Spleen (tissue), 11 donors: ENCODE measurements at regions not wholly inside any gene's neighbourhood (a gene's known extent, or its start where the extent isn't known, plus 50 kb on each side); places are given as distances from the start of the nearest gene placed in this dataset.

ENCODE experiments used
- DNase-seq: peaks from one replicate; pipeline ENCODE4 v3.0.0-alpha.2; 2020
- H3K27ac ChIP-seq, 8 donors: fragments of 200-600 bp; sonication (generic) in 7 of 8; 1 replicate in 4 of 8; 2 replicates in 4 of 8; pipeline versions ENCODE4 v1.5.0 to v1.8.0; 2016 to 2021; ENCODE audit warnings: inconsistent platforms in 4 of 8, mild to moderate bottlenecking in 4 of 8, moderate library complexity in 1 of 8
- H3K27me3 ChIP-seq, 7 donors: fragments of 200-600 bp; sonication (generic) in 6 of 7; replicated peaks in 1 of 7; 1 replicate in 4 of 7; 2 replicates in 3 of 7; pipeline versions ENCODE4 v1.5.0 to v1.8.0; 2016 to 2021; ENCODE audit warnings: inconsistent platforms in 3 of 7, mild to moderate bottlenecking in 1 of 7
- H3K36me3 ChIP-seq, 6 donors: fragments of 200-600 bp; sonication (generic) in 5 of 6; 1 replicate in 4 of 6; 2 replicates in 2 of 6; pipeline versions ENCODE4 v1.5.0 to v1.8.0; 2016 to 2021; ENCODE audit warnings: inconsistent platforms in 2 of 6
- H3K4me1 ChIP-seq, 6 donors: fragments of 200-600 bp; sonication (generic) in 5 of 6; 1 replicate in 3 of 6; 2 replicates in 3 of 6; pipeline versions ENCODE4 v1.5.0 to v1.8.0; 2016 to 2021; ENCODE audit warnings: inconsistent platforms in 3 of 6
- H3K4me3 ChIP-seq, 8 donors: fragments of 200-600 bp; sonication (generic) in 7 of 8; 1 replicate in 4 of 8; 2 replicates in 4 of 8; pipeline versions ENCODE4 v1.5.0 to v1.8.0; 2016 to 2021; ENCODE audit warnings: inconsistent platforms in 4 of 8, mild to moderate bottlenecking in 4 of 8, moderate library complexity in 2 of 8
- H3K9me3 ChIP-seq, 8 donors: fragments of 200-600 bp; sonication (generic) in 7 of 8; 1 replicate in 4 of 8; 2 replicates in 4 of 8; pipeline versions ENCODE4 v1.5.0 to v1.8.0; 2016 to 2021; ENCODE audit warnings: inconsistent platforms in 4 of 8
- POLR2A ChIP-seq, 3 donors: fragments of 450-650 bp; IDR thresholded peaks; one replicate each; pipeline ENCODE4 v1.5.1; 2017; ENCODE audit warnings: antibody characterized with exemption in 3 of 3, mild to moderate bottlenecking in 1 of 3
- POLR2AphosphoS5 ChIP-seq, 3 donors: sonication (generic); formaldehyde crosslinking; IDR thresholded peaks; one replicate each; pipeline ENCODE4 v1.5.1; 2017; ENCODE audit warnings: antibody characterized with exemption in 3 of 3
- WGBS, 5 donors: extraction: QIAGEN DNeasy Blood & Tissue Kit in 3 of 5; methylation state at CpG; one replicate each; pipeline versions ENCODE4 v1.1.5 to v1.1.7; 2013 to 2018; 5-methylcytosine and 5-hydroxymethylcytosine counted together
- intact Hi-C: fragments of 100-400 bp; cut with DNase I; formaldehyde crosslinking; loops from one replicate; pipeline ENCODE4 v1.15.0; 2023; ENCODE audit warnings: low total_unique reads
- TF ChIP-seq, protein P1 (sequence below), 11 experiments: fragments of 200-600 bp in 7 of 11; fragments of 450-650 bp in 4 of 11; sonication (generic) in 4 of 11; IDR thresholded peaks in 8 of 11; conservative IDR thresholded peaks in 3 of 11; 1 replicate in 7 of 11; 2 replicates in 4 of 11; pipeline versions ENCODE4 v1.4.0 to v1.8.0; 2016 to 2021; ENCODE audit warnings: antibody characterized with exemption in 11 of 11, inconsistent platforms in 4 of 11, mild to moderate bottlenecking in 1 of 11
- donor health status: healthy with polysubstance abuse.
- donor health status: DM: no; HTN: no; CAD: no; lungs with moderate emphysema.
- donor health status: DM: no; HTN: no; CAD: no.
- donor health status: Bipolar disorder and iron deficiency.
- donor health status: healthy.
- donor health status: DM: no; HTN: no; CAD: no.
- donor health status: DM: yes; HTN: yes; CAD: no.

DNA sequence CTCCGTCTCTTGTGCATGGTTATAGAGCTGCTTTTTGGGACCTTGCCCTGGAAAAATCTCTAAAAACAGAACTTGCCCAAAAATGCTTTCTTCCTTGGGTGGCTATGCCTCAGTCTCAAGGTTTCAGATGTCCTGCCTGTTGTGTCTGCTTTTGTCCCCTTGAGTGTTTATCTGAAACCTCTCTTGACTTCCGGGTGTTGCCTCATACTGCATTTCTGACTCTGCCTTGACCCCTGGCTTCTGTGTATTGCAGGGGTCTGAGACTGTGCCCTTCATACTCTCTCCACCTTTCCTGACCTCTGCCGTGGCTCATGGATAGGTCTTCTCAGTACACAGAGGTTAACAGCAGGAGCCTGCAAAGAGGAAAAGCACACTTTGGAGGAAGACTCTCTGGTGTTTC is 124.8 kb upstream of the NTF3 start:
- 54 to 65% (median 57%) methylated on average over 3 of the region's 3 CpGs for WGBS, 5 donors
- TF ChIP-seq POLR2AphosphoS5 (IDR thresholded peaks at IDR 0.05) (no peak), POLR2A (IDR thresholded peaks at IDR 0.05) (no peak)
- TF ChIP-seq, protein P1, sequence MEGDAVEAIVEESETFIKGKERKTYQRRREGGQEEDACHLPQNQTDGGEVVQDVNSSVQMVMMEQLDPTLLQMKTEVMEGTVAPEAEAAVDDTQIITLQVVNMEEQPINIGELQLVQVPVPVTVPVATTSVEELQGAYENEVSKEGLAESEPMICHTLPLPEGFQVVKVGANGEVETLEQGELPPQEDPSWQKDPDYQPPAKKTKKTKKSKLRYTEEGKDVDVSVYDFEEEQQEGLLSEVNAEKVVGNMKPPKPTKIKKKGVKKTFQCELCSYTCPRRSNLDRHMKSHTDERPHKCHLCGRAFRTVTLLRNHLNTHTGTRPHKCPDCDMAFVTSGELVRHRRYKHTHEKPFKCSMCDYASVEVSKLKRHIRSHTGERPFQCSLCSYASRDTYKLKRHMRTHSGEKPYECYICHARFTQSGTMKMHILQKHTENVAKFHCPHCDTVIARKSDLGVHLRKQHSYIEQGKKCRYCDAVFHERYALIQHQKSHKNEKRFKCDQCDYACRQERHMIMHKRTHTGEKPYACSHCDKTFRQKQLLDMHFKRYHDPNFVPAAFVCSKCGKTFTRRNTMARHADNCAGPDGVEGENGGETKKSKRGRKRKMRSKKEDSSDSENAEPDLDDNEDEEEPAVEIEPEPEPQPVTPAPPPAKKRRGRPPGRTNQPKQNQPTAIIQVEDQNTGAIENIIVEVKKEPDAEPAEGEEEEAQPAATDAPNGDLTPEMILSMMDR (IDR thresholded peaks at IDR 0.05 in 8 of 11, conservative IDR thresholded peaks at IDR 0.05 in 3 of 11): no peak
- H3K36me3 ChIP-seq: no peaks in the 10 kb centered on the region
- no peaks in the 10 kb centered on the region for H3K27me3 ChIP-seq
- no peaks in the 10 kb centered on the region for H3K9me3 ChIP-seq
- DNase-seq: no peak
- intact Hi-C loops: no loop called here
- no peak overlapping the region for H3K27ac ChIP-seq
- no peak overlapping the region for H3K4me3 ChIP-seq
- H3K4me1 ChIP-seq: peaks cover 0 to 13% (median 0%) of the 10 kb centered on the region in 6 donors

DNA sequence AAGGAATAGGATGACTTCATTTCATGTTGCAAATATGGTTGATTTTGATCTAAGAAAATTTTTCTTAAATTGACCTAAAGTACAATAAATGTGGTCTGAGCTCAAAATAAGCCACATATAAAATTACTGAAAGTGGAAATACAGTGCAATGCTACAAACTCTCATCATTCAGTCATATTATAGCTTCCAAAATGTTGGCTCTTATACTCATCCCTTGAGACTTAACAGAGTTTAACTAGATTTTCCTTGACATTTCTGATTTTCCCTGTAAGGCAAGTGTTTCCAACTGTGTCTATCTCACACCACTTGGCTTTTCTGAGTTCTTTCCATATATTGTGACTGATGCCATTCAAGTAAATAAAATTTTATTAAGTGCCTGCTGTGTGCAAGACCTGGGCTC is 123.7 kb upstream of the NTF3 start:
- H3K27ac ChIP-seq: no peak overlapping the region
- H3K4me1 ChIP-seq: peaks cover 0 to 13% (median 0%) of the 10 kb centered on the region in 6 donors
- intact Hi-C loops: no loop called here
- no peaks in the 10 kb centered on the region for H3K36me3 ChIP-seq
- H3K4me3 ChIP-seq: no peak overlapping the region
- TF ChIP-seq, protein P1 (IDR thresholded peaks at IDR 0.05 in 8 of 11, conservative IDR thresholded peaks at IDR 0.05 in 3 of 11): no peak
- no peak for DNase-seq
- no peaks in the 10 kb centered on the region for H3K9me3 ChIP-seq
- no peaks in the 10 kb centered on the region for H3K27me3 ChIP-seq

DNA sequence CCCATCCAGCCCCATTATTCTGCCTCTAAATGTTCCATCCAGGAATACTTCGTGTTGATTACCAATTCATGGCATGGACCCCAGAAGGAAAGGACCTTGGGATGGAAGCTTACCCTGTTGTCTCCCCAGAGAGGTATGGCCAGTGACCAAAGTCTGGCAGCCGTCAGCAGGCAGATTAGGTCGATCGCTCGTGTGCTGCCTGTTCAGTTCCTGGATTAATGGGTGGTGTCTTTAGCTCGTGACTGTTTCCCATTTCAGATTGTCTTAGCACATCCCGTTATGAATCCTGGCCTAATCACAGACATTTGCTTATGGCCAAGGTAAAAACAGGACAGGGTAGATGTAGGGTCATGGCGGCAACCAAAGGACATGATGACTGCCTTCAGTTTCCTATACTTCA is 122.9 kb upstream of the NTF3 start:
- no peak for DNase-seq
- TF ChIP-seq POLR2A (IDR thresholded peaks at IDR 0.05) (no peak), POLR2AphosphoS5 (IDR thresholded peaks at IDR 0.05) (no peak)
- TF ChIP-seq, protein P1 (IDR thresholded peaks at IDR 0.05 in 8 of 11, conservative IDR thresholded peaks at IDR 0.05 in 3 of 11): no peak
- Histone ChIP-seq H3K9me3 (peaks cover 0 to 7% (median 3%) of the 10 kb centered on the region in 8 donors), H3K27ac (peak overlapping the region in 4 of 8 donors; percentile 7 to 33 (median 20)), H3K27me3 (no peaks in the 10 kb centered on the region), H3K36me3 (no peaks in the 10 kb centered on the region), H3K4me3 (no peak overlapping the region), H3K4me1 (peaks cover 0 to 13% (median 0%) of the 10 kb centered on the region in 6 donors)
- intact Hi-C loops: no loop called here
- 84 to 94% (median 91%) methylated on average over 8 of the region's 8 CpGs for WGBS, 5 donors

DNA sequence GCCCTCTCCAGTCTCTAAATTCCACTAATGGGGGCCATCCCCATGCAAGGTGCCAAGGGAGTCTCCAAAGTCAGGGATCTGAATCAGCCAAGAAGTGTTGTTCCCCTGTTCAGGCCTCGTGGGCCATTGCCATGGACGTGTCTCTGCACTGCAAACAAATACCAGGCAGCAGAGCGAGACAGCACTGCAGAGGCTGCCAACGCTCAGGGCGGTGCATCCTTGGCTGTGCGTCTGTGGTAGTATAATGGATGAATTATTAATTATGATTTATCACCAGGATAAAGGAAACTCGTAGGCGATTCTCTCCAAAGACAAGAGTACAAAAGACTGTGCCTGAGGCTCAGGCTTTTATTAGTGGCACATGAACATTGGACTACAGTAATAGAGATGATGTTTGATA is 122.3 kb upstream of the NTF3 start:
- Histone ChIP-seq H3K27me3 (no peaks in the 10 kb centered on the region), H3K9me3 (peaks cover 0 to 14% (median 9%) of the 10 kb centered on the region in 8 donors), H3K27ac (peak overlapping the region in 3 of 8 donors; percentile 15 to 33 (median 24)), H3K36me3 (no peaks in the 10 kb centered on the region), H3K4me1 (peaks cover 0 to 13% (median 0%) of the 10 kb centered on the region in 6 donors), H3K4me3 (no peak overlapping the region)
- intact Hi-C loops: no loop called here
- 60 to 76% (median 72%) methylated on average over 8 of the region's 8 CpGs for WGBS, 5 donors
- no peak for DNase-seq
- TF ChIP-seq POLR2A (IDR thresholded peaks at IDR 0.05): no peak
- TF ChIP-seq, protein P1 (IDR thresholded peaks at IDR 0.05 in 8 of 11, conservative IDR thresholded peaks at IDR 0.05 in 3 of 11): no peak
- no peak for TF ChIP-seq POLR2AphosphoS5 (IDR thresholded peaks at IDR 0.05)
